HG03457 (cell line): ENCODE measurements at regions not wholly inside any gene's neighbourhood (a gene's known extent, or its start where the extent isn't known, plus 50 kb on each side); places are given as distances from the start of the nearest gene placed in this dataset.
"Not testable (repeated sequence)": the region's sequence is repeated elsewhere in the genome, so short reads cannot be mapped to it uniquely, and the experiment has no call there.

Experiments used
- ATAC-seq: cut with Tn5 transposase; IDR thresholded peaks from one replicate; pipeline ENCODE4 v1.9.1; 2021; ENCODE audit warnings: moderate number of reproducible peaks; ENCODE audit not compliant: unreplicated experiment

GRCh38 chr3:95670765-95671164, 1143.6 kb upstream of the EPHA6 start:
- ATAC-seq: no peak

- no peak for ATAC-seq
Measured at GRCh38 chr3:95673215-95673614, 1141.2 kb upstream of the EPHA6 start.

- ATAC-seq: peak; percentile 68
Measured at GRCh38 chr3:95705786-95706418, 1108.5 kb upstream of the EPHA6 start.

- no peak for ATAC-seq
Measured at GRCh38 chr3:95707268-95707667, 1107.1 kb upstream of the EPHA6 start.

GRCh38 chr3:95710684-95711083, 1103.7 kb upstream of the EPHA6 start:
- no peak for ATAC-seq

- ATAC-seq: no peak
Measured at GRCh38 chr3:95711789-95712188, 1102.6 kb upstream of the EPHA6 start.

GRCh38 chr3:95715128-95715527, 1099.3 kb upstream of the EPHA6 start:
- no peak for ATAC-seq

GRCh38 chr3:95717048-95717447, 1097.3 kb upstream of the EPHA6 start:
- no peak for ATAC-seq

GRCh38 chr3:95718168-95718567, 1096.2 kb upstream of the EPHA6 start:
- ATAC-seq: no peak

GRCh38 chr3:95719481-95719880, 1094.9 kb upstream of the EPHA6 start:
- no peak for ATAC-seq

- ATAC-seq: peak; percentile 96
Measured at GRCh38 chr3:95721938-95722337, 1092.5 kb upstream of the EPHA6 start.

GRCh38 chr3:95725770-95726169, 1088.6 kb upstream of the EPHA6 start:
- ATAC-seq: no peak

GRCh38 chr3:95731753-95732152, 1082.6 kb upstream of the EPHA6 start:
- ATAC-seq: no peak

GRCh38 chr3:95733336-95733735, 1081.1 kb upstream of the EPHA6 start:
- ATAC-seq: no peak

GRCh38 chr3:95738045-95738444, 1076.3 kb upstream of the EPHA6 start:
- ATAC-seq: no peak

- not testable (repeated sequence) for ATAC-seq
Measured at GRCh38 chr3:95744896-95745295, 1069.5 kb upstream of the EPHA6 start.

GRCh38 chr3:95750097-95750496, 1064.3 kb upstream of the EPHA6 start:
- ATAC-seq: no peak

- ATAC-seq: no peak
Measured at GRCh38 chr3:95751509-95751908, 1062.9 kb upstream of the EPHA6 start.

GRCh38 chr3:95752199-95752598, 1062.2 kb upstream of the EPHA6 start:
- ATAC-seq: no peak

- no peak for ATAC-seq
Measured at GRCh38 chr3:95758707-95759106, 1055.7 kb upstream of the EPHA6 start.

- ATAC-seq: no peak
Measured at GRCh38 chr3:95759614-95760301, 1054.6 kb upstream of the EPHA6 start.

GRCh38 chr3:95775486-95776094, 1038.8 kb upstream of the EPHA6 start:
- ATAC-seq: no peak
